ENCODE measurements at regions not wholly inside any gene's neighbourhood (a gene's known extent, or its start where the extent isn't known, plus 50 kb on each side); places are given as distances from the start of the nearest gene placed in this dataset.

DNA sequence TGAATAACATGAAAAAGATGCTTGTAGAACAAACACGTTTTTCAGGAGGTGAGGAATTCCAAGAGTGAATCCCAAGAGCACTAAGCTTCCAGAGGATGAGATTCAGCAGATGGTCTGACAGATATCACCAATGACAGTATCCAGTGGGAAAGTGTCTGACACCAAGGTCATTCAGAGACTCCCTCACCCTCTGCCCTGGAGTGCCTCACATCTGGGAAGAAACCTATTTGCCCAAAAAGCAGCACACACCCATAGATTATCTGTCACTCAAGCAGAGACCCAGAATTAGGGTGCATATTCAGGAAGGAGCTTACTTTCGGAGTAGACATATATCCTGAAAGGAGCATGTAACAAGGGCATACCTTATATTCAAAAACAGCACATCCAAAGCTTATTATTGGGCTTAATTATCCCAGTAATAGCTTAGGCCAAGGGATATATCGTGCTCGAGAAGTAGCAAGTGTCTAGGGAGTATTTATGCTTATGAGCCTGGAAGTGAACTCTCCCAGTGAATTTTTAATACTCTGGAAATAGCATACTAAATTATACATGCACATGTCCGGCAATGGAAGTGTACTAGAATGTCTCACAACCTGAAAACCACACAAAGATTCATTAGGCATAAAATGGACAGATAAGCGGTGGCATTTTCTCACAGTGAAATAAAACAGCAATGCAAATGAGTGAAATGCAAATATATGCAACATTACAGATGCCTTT lies 998.1 kb upstream of the TMEM132C start:
- Histone ChIP-seq H3K79me1 (ENCODE audit: insufficient read depth, low read depth, low read length, poor library complexity, severe bottlenecking) (no peaks in the 10 kb centered on the region), H3K56ac (ENCODE audit: insufficient read length, low read depth, low read length) (no peak overlapping the region), H3K18ac (ENCODE audit: insufficient read length, low read depth, low read length) (no peak overlapping the region), H2BK20ac (ENCODE audit: low read depth, low read length, poor library complexity, severe bottlenecking) (no peak overlapping the region), H3K14ac (ENCODE audit: insufficient read depth, low read length) (no peak overlapping the region), H3K79me2 (ENCODE audit: insufficient read depth, low read length) (no peaks in the 10 kb centered on the region), H2BK120ac (ENCODE audit: low read depth, low read length, poor library complexity, severe bottlenecking) (no peak overlapping the region), H4K5ac (ENCODE audit: insufficient read length, low read depth, low read length) (no peak overlapping the region), H3K4me2 (ENCODE audit: insufficient read depth, insufficient read length, low read length) (no peak overlapping the region), H3K23me2 (ENCODE audit: insufficient read length, low read depth, low read length, poor library complexity, severe bottlenecking) (no peaks in the 10 kb centered on the region), H3T11ph (ENCODE audit: low read length) (no peak overlapping the region), H2BK15ac (ENCODE audit: low read depth, low read length) (no peak overlapping the region), H2AFZ (ENCODE audit: low read length) (no peak overlapping the region), H2BK12ac (ENCODE audit: insufficient read length, low read depth, low read length) (no peak overlapping the region), H3K4me1 (ENCODE audit: insufficient read depth, low read length) (no peaks in the 10 kb centered on the region), H3K23ac (ENCODE audit: insufficient read length, low read depth, low read length) (no peak overlapping the region), H3K4ac (ENCODE audit: low read depth, low read length) (no peak overlapping the region), H4K20me1 (ENCODE audit: control insufficient read depth, insufficient read depth, insufficient read length) (no peaks in the 10 kb centered on the region), H2AK5ac (ENCODE audit: insufficient read length, low read length) (no peak overlapping the region), H4K91ac (ENCODE audit: insufficient read length, low read depth, low read length) (no peak overlapping the region), H3K27ac (ENCODE audit: insufficient read length, low read depth, low read length) (no peak overlapping the region), H3K27me3 (ENCODE audit: insufficient read depth, low read length) (no peaks in the 10 kb centered on the region), H2BK5ac (ENCODE audit: insufficient read length, low read length) (no peak overlapping the region), H3K9ac (ENCODE audit: extremely low read depth, insufficient read length, low read length) (no peak overlapping the region), H3K9me3 (ENCODE audit: control insufficient read depth, low read depth, low read length) (no peaks in the 10 kb centered on the region), H4K8ac (replicated peaks; ENCODE audit: insufficient read length, low read depth, low read length) (no peak overlapping the region)
- H3K4me1 Mint-ChIP-seq = no peaks in the 10 kb centered on the region
- H3K9me3 Mint-ChIP-seq = 0 out of 5 replicates have a peak, but pooled peaks cover 0 to 2% of the 10 kb centered on the region in 2 experiments
- 0 out of 7 replicates have a peak, but pooled peaks cover 0 to 1% (median 0%) of the 10 kb centered on the region in 3 experiments for H3K36me3 Mint-ChIP-seq (ENCODE audit: insufficient read depth in 1 of 3, low read depth in 3 of 3)
- H3K4me3 Mint-ChIP-seq = no peak overlapping the region
- H3K27me3 Mint-ChIP-seq (ENCODE audit: low read depth) = peaks cover 20% of the 10 kb centered on the region
- TF ChIP-seq, protein P1, sequence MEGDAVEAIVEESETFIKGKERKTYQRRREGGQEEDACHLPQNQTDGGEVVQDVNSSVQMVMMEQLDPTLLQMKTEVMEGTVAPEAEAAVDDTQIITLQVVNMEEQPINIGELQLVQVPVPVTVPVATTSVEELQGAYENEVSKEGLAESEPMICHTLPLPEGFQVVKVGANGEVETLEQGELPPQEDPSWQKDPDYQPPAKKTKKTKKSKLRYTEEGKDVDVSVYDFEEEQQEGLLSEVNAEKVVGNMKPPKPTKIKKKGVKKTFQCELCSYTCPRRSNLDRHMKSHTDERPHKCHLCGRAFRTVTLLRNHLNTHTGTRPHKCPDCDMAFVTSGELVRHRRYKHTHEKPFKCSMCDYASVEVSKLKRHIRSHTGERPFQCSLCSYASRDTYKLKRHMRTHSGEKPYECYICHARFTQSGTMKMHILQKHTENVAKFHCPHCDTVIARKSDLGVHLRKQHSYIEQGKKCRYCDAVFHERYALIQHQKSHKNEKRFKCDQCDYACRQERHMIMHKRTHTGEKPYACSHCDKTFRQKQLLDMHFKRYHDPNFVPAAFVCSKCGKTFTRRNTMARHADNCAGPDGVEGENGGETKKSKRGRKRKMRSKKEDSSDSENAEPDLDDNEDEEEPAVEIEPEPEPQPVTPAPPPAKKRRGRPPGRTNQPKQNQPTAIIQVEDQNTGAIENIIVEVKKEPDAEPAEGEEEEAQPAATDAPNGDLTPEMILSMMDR (conservative IDR thresholded peaks at IDR 0.05) = no peak
- WGBS (ENCODE audit: extremely low coverage, insufficient read length, low lambda C conversion rate) = no CpG with 5 or more reads among the region's 6 CpGs
- H3K27ac Mint-ChIP-seq = no peak overlapping the region
- DNase-seq = no peak

Data from H9 (cell line).